Activated CD4-positive, CD25-positive, alpha-beta regulatory T cell treated with anti-CD3 and anti-CD28 coated beads, Interleukin-2, amount 50 U/mL, for 24 hours (primary cell): ENCODE measurements at regions not wholly inside any gene's neighbourhood (a gene's known extent, or its start where the extent isn't known, plus 50 kb on each side); places are given as distances from the start of the nearest gene placed in this dataset.
"Not testable (repeated sequence)": the region's sequence is repeated elsewhere in the genome, so short reads cannot be mapped to it uniquely, and the experiment has no call there.

ENCODE experiments used
- ATAC-seq, 2 donors: fragments of 150-1000 bp; cut with Tn5 transposase; one replicate each; pipeline ENCODE4 v1.10.0; 2021; ENCODE audit warnings: mild to moderate bottlenecking in 1 of 2, moderate library complexity in 1 of 2

- no peak for ATAC-seq
Measured at GRCh38 chr9:30765318-30765717, 1619.1 kb upstream of the ACO1 start.

- ATAC-seq: no peak
Measured at GRCh38 chr9:30771163-30771708, 1613.2 kb upstream of the ACO1 start.

DNA sequence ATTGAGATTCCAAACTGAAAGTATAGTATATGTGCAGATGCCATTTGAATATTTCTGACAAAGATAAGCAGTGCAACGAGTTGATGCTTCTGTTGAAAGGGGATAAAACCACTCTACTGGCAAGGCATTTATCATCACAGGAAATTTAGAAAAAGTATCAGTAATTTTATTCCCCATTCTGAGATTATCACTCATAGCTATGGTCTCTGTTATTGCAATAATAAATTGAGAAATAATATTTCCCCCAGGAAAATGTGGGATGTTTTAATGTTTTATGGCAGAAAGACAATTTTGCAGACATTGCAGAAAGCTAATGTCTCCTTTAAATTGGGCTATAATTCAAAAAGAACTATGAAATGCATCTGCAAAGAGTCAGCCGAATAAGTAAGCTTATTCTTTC lies 1612.7 kb upstream of the ACO1 start:
- no peak for ATAC-seq

GRCh38 chr9:30773427-30773826 lies 1611.0 kb upstream of the ACO1 start:
- no peak for ATAC-seq

- ATAC-seq: no peak
Measured at GRCh38 chr9:30774326-30774725, 1610.1 kb upstream of the ACO1 start.

DNA sequence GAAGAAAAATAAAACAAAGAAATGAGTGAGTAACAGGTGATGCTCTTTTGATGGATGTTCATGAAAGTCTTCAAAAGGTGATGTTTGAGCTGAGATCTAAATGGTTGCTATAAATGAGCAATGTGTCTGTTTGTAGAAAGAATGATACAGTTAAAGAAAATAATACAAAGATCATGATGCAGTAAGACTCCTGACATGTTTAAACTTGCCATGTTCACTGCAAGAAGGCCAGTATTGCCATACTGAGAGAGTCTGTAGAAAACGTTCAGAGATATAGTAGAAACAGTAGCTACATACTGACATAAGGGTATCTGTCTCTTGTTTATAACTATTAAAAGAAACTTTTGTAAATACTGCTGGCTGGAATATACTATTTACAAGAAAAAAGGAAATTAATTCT lies 1609.2 kb upstream of the ACO1 start:
- ATAC-seq: no peak

DNA sequence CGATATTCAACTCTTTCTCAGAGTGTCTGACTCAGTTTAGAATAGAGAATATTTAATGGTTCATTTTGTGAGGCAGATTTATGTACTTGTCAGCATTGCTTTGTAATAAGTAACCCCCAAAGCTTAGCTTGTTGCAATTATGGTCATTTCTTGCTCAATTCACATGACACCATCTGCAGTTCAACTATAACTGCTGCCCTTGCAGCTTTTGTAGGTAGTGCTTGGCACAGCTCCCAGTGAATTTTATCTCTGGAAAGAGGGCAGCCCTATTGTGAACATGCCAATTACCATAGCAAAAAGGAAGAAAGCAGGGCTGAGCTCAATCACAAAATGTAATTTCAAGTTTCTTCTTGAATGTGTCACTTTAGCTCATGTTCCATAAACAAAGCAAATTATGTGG lies 1587.7 kb upstream of the ACO1 start:
- no peak for ATAC-seq

- ATAC-seq: no peak
Measured at GRCh38 chr9:30799527-30800101, 1584.8 kb upstream of the ACO1 start.

DNA sequence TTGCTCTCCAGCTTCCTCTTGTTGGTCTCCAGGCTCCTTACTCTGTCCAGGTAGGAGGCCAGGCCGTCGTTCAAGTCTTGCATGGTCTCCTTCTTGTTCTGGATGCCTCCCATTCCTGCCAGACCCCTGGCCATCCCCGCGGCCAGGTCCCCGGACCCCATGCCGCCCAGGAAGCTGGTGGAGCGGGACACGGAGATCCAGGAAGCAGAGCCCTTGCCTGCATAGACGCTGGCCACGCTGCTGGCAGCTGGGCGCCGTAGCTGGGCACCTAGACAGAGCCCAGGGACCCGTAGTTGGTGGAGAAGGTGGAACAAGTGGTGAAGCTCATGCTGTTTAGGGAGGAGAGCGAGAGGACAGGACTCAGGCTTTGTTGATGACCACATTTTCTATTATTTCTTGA lies 1584.0 kb upstream of the ACO1 start:
- ATAC-seq: no peak

GRCh38 chr9:30812821-30813220 lies 1571.6 kb upstream of the ACO1 start:
- no peak for ATAC-seq

DNA sequence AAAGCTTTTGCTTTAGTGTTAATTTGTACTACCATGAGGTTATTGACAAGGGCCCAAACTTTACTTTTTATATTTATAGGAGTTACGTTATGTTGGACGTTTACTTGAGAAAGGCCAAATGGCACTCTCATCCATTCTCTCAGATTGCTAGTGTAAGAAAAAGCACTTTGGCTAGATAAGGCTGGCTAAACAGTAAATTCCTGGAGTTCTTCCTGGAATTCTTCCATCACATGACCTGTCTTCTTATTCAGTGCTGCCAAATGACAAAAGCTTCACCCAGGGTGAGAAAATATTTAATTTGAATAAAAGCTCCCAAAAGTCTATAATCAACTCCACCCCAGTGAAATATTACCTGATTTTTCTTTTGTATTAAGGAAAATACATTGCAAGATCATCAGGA lies 1568.9 kb upstream of the ACO1 start:
- ATAC-seq: no peak

- no peak for ATAC-seq
Measured at GRCh38 chr9:30845136-30845535, 1539.3 kb upstream of the ACO1 start.

DNA sequence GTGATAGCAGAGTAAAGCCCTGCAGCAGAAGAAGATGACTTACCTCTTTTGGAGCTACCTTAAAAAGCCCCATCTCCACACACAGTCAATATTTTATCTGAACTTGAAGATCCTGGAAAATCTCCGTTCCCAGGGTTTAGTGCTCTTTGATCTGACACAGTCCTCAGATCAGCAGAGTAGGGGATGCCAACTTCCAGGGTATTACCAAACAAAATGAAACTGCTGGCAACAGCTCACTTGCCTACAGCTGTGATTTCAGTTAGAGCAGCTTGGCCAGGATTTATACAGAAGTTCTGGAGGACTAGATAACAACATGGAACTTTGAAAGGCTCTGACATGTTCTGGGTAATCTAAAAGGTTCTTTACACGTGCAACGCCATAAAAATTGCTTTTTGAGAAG lies 1537.8 kb upstream of the ACO1 start:
- no peak for ATAC-seq

DNA sequence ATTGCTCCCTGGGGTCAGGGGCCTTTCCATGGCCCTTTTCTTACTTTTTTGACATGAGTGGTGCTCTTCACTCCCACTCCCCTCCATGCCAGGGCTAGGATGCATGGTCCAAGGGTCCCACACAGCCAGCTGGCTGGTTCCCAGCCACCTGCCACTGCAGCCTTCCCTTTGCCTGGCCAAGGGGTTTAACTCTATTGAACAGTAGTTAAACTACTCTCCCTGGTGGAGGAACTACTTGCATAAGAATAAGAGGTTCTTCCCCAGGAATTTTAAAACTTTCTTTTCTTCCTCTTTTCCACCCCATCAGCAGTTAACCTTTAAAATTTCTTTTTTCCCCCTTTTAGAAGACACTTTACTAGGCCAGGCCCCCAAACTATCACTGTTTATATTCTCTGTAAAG lies 1532.8 kb upstream of the ACO1 start:
- no peak for ATAC-seq

GRCh38 chr9:30900706-30901105 lies 1483.7 kb upstream of the ACO1 start:
- ATAC-seq: no peak

GRCh38 chr9:30913331-30913730 lies 1471.1 kb upstream of the ACO1 start:
- no peak for ATAC-seq

- ATAC-seq: no peak
Measured at GRCh38 chr9:30915451-30915850, 1469.0 kb upstream of the ACO1 start.

DNA sequence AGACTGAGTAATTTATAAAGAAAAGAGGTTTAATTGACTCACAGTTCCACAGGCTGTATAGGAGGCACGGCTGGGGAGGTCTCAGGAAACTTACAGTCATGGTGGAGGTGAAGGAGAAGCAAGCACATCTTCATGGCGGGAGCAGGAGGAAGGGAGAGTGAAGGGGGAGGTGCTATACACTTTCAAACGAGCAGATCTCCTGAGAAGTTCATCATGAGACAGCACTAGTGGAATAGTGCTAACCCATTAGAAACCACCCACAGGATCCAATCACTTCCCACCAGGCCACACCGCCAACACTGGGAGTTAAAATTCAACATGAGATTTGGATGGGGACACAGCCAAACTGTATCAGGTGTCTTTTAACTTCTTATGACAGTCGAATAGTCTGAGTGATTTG lies 1459.3 kb upstream of the ACO1 start:
- no peak for ATAC-seq

GRCh38 chr9:30925635-30926034 lies 1458.8 kb upstream of the ACO1 start:
- ATAC-seq: no peak

DNA sequence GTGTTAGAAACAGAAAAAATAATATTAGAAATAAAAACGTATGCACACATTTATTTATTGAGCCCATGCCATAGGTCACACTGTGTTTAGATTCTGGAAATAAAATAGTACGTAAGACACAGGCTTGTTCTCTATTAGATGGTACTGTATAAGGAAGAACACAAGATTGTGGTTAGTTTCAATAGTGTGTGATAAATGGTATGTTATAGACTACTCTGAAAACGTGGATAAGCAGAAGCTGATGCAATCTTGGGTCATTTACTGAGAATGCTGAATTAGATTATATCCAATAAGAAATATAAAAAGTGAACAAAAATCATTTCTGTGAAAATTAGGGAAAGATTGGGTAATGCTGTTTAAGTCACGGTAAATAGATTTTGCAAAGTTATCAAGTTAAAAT lies 1456.4 kb upstream of the ACO1 start:
- no peak for ATAC-seq

GRCh38 chr9:30932226-30932625 lies 1452.2 kb upstream of the ACO1 start:
- no peak for ATAC-seq

- no peak for ATAC-seq
Measured at GRCh38 chr9:30935730-30936129, 1448.7 kb upstream of the ACO1 start.

GRCh38 chr9:30937106-30937505 lies 1447.3 kb upstream of the ACO1 start:
- ATAC-seq: no peak

DNA sequence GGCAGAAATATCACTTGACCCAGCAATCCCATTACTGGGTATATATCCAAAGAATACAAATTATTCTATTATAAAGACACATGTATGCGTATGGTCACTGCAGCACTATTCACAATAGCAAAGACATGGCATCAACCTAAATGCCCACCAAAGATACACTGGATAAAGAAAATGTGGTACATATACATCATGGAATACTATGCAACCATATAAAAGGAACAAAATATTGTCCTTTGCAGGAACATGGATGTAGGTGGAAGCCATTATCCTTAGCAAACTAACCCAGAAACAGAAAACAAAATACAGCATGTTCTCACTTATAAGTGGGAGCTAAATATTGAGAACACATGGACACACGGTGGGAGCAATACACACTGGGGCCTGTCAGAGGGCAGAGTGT lies 1441.6 kb upstream of the ACO1 start:
- not testable (repeated sequence) for ATAC-seq

DNA sequence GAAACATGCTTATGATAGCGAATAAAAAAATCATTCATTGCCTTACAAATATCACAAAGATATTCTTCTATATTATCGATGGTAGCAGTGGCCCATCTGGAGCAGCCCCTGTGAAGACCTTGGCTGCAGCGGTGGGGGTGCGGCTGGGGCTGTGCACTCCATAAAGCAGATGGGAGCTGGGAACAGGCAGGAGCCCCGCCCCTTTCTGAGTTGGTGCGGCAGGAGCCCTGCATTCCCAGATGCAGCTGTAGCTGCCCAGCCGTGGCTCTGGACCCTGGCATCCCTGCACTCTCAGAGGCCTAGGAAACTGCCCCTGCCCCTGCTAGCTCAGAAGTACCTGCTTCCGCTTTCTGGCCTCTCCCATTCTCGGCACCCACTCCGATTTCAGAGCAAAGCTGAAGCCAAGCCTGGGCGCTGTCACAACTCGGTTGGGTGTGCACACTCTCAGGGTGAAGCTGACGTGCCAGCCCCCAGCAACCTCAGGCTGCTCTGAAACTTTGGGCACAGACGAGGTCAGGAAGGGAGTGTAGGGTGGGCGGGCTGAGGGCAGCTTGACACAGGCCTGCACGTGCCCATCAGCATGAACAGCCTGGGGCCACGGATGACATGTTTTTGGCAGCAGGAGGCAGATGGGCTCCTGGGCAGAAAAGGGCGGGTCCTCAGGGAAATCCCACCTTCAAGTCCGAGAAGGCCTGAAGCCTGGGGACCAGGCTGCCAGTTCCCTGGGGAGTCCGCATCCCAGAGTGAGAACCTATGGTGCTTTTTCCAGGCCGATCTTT lies 1440.8 kb upstream of the ACO1 start:
- peak in 1 of 2 donors; percentile 28 for ATAC-seq
